ENCODE measurements at regions not wholly inside any gene's neighbourhood (a gene's known extent, or its start where the extent isn't known, plus 50 kb on each side); places are given as distances from the start of the nearest gene placed in this dataset.
"Not testable (repeated sequence)": the region's sequence is repeated elsewhere in the genome, so short reads cannot be mapped to it uniquely, and the experiment has no call there.

GRCh38 chr3:153897025-153897723 lies 224.0 kb upstream of the ARHGEF26 start:
- H3K27ac Mint-ChIP-seq, result no peak overlapping the region
- no peaks in the 10 kb centered on the region for H3K27me3 Mint-ChIP-seq
- CTCF ChIA-PET, result no interaction called here
- no peaks in the 10 kb centered on the region for H3K9me3 Mint-ChIP-seq
- H3K4me1 Mint-ChIP-seq, result no peaks in the 10 kb centered on the region
- no peaks in the 10 kb centered on the region for H3K36me3 Mint-ChIP-seq
- DNase-seq, result no peak
- H3K4me3 Mint-ChIP-seq, result no peak overlapping the region

DNA sequence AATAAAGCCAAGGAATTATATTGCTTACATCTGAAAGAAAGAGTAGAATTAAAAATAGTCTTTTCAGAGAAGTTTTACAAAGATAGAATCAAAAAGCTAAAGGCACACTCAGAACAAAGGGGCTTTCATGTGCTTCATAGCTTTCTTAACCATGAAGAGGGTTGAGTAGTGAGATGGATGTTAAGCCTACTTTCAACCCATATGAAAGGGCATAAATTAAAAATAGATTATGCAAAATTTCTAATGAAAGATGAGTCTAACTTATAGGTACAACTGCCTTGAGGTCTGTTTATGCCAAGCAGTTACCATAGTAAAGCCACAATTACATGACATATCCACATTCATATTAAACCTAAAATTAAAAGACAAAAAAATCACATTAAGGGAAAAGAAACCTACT lies 223.3 kb upstream of the ARHGEF26 start:
- CTCF ChIA-PET, result no interaction called here
- Mint-ChIP-seq H3K4me1 (no peaks in the 10 kb centered on the region), H3K4me3 (no peak overlapping the region), H3K27me3 (no peaks in the 10 kb centered on the region), H3K27ac (no peak overlapping the region), H3K36me3 (no peaks in the 10 kb centered on the region), H3K9me3 (no peaks in the 10 kb centered on the region)
- DNase-seq, result no peak

DNA sequence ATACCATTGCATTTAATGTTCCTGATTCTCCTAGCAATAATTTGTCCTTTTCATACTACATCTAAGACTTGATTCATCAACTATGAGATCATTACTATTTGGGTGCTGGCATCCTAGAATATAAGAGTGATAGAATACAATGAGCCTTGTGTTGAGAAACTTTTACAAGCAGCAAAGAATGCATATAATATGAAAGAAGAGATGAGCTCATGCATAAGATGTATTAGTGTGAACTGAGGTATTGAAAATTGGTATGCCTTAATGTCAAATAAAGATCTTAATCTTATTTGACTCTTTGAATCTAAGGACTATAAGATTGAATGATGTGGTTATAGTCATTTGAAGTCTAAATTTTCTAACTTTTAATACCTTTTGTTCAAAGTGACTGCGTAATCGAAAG lies 220.0 kb upstream of the ARHGEF26 start:
- H3K9me3 Mint-ChIP-seq, result no peaks in the 10 kb centered on the region
- no peaks in the 10 kb centered on the region for H3K4me1 Mint-ChIP-seq
- H3K36me3 Mint-ChIP-seq, result no peaks in the 10 kb centered on the region
- H3K27ac Mint-ChIP-seq, result no peak overlapping the region
- CTCF ChIA-PET, result no interaction called here
- H3K4me3 Mint-ChIP-seq, result no peak overlapping the region
- no peak for DNase-seq
- no peaks in the 10 kb centered on the region for H3K27me3 Mint-ChIP-seq

DNA sequence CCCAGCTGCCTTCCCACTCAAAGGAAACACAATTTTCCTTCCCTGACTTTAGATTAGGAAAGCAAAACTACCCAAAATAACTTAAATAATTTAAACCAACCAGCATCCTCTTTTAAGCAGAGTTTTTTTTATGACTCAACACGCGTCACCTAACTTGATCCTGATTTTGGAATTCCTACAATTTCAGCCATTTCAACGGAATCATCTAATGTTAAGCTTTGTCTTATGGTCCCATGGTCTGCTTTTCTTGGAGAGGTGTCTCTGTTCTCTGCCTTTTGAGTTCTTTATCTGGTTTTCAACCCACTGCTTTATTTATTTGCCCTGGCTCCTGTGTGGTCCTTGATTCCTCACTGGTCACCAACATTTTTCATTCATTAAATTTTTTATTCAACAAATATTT lies 219.2 kb upstream of the ARHGEF26 start:
- H3K27ac Mint-ChIP-seq, result no peak overlapping the region
- CTCF ChIA-PET, result interaction anchor here (0.6 kb wide), 1 partner anchor 389 kb away, joined by 3 read pairs; no protein-coding TSS in a partner anchor
- no peak overlapping the region for H3K4me3 Mint-ChIP-seq
- H3K27me3 Mint-ChIP-seq, result no peaks in the 10 kb centered on the region
- no peaks in the 10 kb centered on the region for H3K4me1 Mint-ChIP-seq
- no peak for DNase-seq
- H3K36me3 Mint-ChIP-seq, result no peaks in the 10 kb centered on the region
- H3K9me3 Mint-ChIP-seq, result no peaks in the 10 kb centered on the region

DNA sequence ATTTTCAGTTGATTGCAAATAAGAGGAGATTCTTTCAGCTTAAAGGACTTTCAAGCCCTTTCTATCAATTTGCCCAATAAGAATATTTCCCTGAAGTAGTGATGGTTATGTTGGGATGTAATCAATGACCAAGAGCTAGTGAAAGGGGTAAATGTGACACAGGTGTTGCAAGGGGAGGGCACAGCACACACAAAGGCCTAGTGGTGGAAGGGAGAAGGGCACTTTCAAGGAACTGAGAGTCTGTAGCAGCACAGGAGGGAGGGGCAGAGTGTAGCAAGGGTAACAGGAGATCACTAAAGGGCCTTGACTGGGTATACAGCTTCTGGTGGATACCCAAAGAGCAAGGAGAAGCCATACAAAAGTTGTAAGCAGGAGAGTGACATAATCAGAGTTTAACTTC lies 217.8 kb upstream of the ARHGEF26 start:
- CTCF ChIA-PET, result no interaction called here
- Mint-ChIP-seq H3K27me3 (no peaks in the 10 kb centered on the region), H3K4me3 (no peak overlapping the region), H3K27ac (no peak overlapping the region), H3K9me3 (no peaks in the 10 kb centered on the region), H3K36me3 (no peaks in the 10 kb centered on the region), H3K4me1 (no peaks in the 10 kb centered on the region)
- no peak for DNase-seq

DNA sequence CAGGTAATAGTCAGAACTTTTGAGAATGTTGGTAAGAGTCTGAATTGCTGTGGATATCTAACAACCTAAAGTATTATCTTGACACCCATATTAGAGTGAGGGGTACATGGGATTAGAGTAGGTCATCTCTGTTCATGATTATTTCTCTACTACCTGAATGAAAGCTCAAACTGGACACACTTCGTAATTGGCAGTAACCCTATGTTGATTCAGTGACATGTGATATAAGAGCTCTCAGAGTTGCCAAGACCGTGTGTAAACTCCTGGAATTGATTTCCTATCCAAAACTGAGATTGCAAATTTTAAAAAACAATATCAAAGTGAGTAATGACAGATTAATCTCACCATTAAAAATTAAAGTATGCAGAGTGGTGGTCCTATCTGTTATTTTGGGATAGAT lies 214.8 kb upstream of the ARHGEF26 start:
- no peak overlapping the region for H3K27ac Mint-ChIP-seq

GRCh38 chr3:153910387-153910786 lies 210.8 kb upstream of the ARHGEF26 start:
- H3K9me3 Mint-ChIP-seq, result no peaks in the 10 kb centered on the region
- H3K27ac Mint-ChIP-seq, result no peak overlapping the region
- no peaks in the 10 kb centered on the region for H3K36me3 Mint-ChIP-seq
- no peak overlapping the region for H3K4me3 Mint-ChIP-seq
- CTCF ChIA-PET, result no interaction called here
- H3K27me3 Mint-ChIP-seq, result no peaks in the 10 kb centered on the region
- no peaks in the 10 kb centered on the region for H3K4me1 Mint-ChIP-seq
- no peak for DNase-seq

More for the DNA sequence above, 214.8 kb upstream of the ARHGEF26 start:
- no peaks in the 10 kb centered on the region for H3K4me1 Mint-ChIP-seq
- H3K27me3 Mint-ChIP-seq, result no peaks in the 10 kb centered on the region
- no peaks in the 10 kb centered on the region for H3K9me3 Mint-ChIP-seq
- no peaks in the 10 kb centered on the region for H3K36me3 Mint-ChIP-seq
- DNase-seq, result no peak
- CTCF ChIA-PET, result no interaction called here
- no peak overlapping the region for H3K4me3 Mint-ChIP-seq

GRCh38 chr3:153911116-153911515 lies 210.1 kb upstream of the ARHGEF26 start:
- DNase-seq, result no peak
- no peaks in the 10 kb centered on the region for H3K36me3 Mint-ChIP-seq
- no peaks in the 10 kb centered on the region for H3K27me3 Mint-ChIP-seq
- no peak overlapping the region for H3K27ac Mint-ChIP-seq
- no peaks in the 10 kb centered on the region for H3K4me1 Mint-ChIP-seq
- no peak overlapping the region for H3K4me3 Mint-ChIP-seq
- H3K9me3 Mint-ChIP-seq, result no peaks in the 10 kb centered on the region
- CTCF ChIA-PET, result no interaction called here

- CTCF ChIA-PET, result no interaction called here
- Mint-ChIP-seq H3K9me3 (no peaks in the 10 kb centered on the region), H3K4me3 (no peak overlapping the region), H3K27me3 (no peaks in the 10 kb centered on the region), H3K4me1 (no peaks in the 10 kb centered on the region), H3K36me3 (no peaks in the 10 kb centered on the region), H3K27ac (no peak overlapping the region)
- DNase-seq, result no peak
These were observed 201.4 kb upstream of the ARHGEF26 start for GRCh38 chr3:153919773-153920172.

DNA sequence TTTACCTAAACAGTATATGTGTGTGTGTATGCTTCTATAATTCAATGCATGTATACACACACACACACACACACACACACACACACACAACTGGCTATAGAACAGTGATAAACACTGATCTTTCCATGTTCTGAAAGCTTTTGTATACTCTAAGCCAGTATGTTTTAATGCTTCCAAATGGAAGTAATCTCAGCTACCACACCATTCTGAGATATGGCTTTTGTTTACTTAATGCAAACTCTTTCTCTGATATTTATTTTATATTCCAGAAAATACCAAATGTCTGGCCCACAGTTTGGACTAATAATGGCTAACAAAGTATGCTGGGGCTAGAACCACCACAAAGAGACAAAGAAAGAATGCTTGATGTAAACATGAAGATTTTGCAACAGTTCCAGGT lies 199.4 kb upstream of the ARHGEF26 start:
- Mint-ChIP-seq H3K27ac (no peak overlapping the region), H3K9me3 (no peaks in the 10 kb centered on the region), H3K4me1 (no peaks in the 10 kb centered on the region), H3K4me3 (no peak overlapping the region), H3K36me3 (no peaks in the 10 kb centered on the region), H3K27me3 (no peaks in the 10 kb centered on the region)
- DNase-seq, result no peak
- CTCF ChIA-PET, result interaction anchor here (0.6 kb wide), 1 partner anchor 286 kb away, joined by 3 read pairs; no protein-coding TSS in a partner anchor

- CTCF ChIA-PET, result no interaction called here
- DNase-seq, result no peak
- Mint-ChIP-seq H3K27me3 (peaks cover 3% of the 10 kb centered on the region), H3K27ac (no peak overlapping the region), H3K4me3 (no peak overlapping the region), H3K36me3 (no peaks in the 10 kb centered on the region), H3K4me1 (no peaks in the 10 kb centered on the region), H3K9me3 (no peaks in the 10 kb centered on the region)
These were observed 195.2 kb upstream of the ARHGEF26 start for GRCh38 chr3:153925841-153926514.

DNA sequence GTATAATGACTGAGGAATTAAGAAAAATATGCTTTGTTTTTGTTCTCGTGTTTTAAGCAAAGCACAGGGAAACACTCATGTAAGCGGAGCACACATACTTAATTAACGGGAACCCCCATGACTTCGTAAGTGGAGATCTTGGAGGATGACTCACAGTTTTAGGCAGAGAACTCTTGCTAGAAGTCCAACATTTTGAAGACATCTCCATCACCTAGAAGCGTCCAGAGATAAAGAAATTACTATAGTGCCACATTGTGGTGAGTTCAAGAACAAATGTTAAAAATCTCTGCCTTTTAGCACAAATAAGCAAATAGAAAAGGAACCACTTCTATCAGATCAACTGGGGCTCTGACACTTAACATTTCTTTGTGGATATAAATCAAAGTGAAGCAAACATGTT lies 194.1 kb upstream of the ARHGEF26 start:
- Mint-ChIP-seq H3K9me3 (no peaks in the 10 kb centered on the region), H3K27me3 (peaks cover 3% of the 10 kb centered on the region), H3K36me3 (no peaks in the 10 kb centered on the region), H3K4me1 (no peaks in the 10 kb centered on the region), H3K27ac (no peak overlapping the region), H3K4me3 (no peak overlapping the region)
- CTCF ChIA-PET, result no interaction called here
- DNase-seq, result no peak

DNA sequence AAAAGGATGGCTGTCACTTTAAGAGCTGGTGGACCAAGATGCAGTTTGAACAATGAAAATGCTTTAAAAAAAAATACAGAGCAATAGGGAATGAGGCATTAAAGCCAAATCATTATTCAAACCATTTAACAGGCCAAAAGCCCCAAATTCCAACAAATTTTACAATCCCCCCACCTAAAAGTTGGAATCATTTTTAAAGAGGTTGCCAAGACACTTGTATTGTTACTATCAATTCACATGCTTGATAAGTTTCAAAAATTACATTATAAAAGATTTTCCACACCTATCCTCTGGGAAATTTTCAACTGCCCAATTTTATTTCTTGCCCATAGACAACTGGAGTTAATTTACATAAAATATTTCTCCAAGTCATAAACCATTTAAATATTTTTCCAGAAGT lies 192.3 kb upstream of the ARHGEF26 start:
- Mint-ChIP-seq H3K4me1 (no peaks in the 10 kb centered on the region), H3K4me3 (no peak overlapping the region), H3K9me3 (no peaks in the 10 kb centered on the region), H3K36me3 (no peaks in the 10 kb centered on the region), H3K27ac (no peak overlapping the region), H3K27me3 (peaks cover 3% of the 10 kb centered on the region)
- no peak for DNase-seq
- CTCF ChIA-PET, result no interaction called here

DNA sequence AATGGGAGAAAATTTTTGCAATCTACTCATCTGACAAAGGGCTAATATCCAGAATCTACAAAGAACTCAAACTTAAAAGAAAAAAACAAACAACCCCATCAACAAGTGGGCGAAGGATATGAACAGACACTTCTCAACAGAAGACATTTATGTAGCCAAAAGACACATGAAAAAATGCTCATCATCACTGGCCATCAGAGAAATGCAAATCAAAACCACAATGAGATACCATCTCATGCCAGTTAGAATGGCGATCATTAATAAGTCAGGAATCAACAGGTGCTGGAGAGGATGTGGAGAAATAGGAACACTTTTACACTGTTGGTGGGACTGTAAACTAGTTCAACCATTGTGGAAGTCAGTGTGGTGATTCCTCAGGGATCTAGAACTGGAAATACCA lies 187.7 kb upstream of the ARHGEF26 start:
- H3K4me1 Mint-ChIP-seq, H3K9me3 Mint-ChIP-seq, H3K4me3 Mint-ChIP-seq, CTCF ChIA-PET, H3K27ac Mint-ChIP-seq, DNase-seq, H3K27me3 Mint-ChIP-seq, H3K36me3 Mint-ChIP-seq: not testable (repeated sequence)

DNA sequence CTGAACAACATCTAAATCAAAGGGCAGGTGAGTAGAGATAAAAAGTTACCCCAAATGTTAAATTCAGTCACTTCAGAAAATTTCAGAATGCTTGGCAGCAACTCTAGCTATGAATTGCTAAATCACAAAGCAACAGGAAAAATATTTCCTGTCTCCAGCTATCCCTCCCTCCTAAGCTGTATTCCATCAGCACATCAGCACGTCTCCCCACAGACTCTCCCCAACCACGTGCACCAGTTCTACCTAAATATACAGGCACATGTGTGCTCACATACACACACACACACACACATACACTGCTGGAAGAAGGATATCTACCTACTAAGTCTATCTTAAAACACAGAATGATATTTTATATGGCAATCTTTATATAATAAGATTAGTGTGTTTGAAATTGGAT lies 177.1 kb upstream of the ARHGEF26 start:
- no peak for DNase-seq
- no peak overlapping the region for H3K27ac Mint-ChIP-seq
- no peaks in the 10 kb centered on the region for H3K36me3 Mint-ChIP-seq
- no peaks in the 10 kb centered on the region for H3K9me3 Mint-ChIP-seq
- CTCF ChIA-PET, result no interaction called here
- H3K27me3 Mint-ChIP-seq, result no peaks in the 10 kb centered on the region
- no peak overlapping the region for H3K4me3 Mint-ChIP-seq
- H3K4me1 Mint-ChIP-seq, result no peaks in the 10 kb centered on the region

Data from activated naive CD4-positive, alpha-beta T cell treated with anti-CD3 and anti-CD28 coated beads, Interleukin-2, amount 10 ng/mL, durations not matched to agents 7 days and 5 days (primary cell).